HG03460 (cell line): ENCODE measurements at regions not wholly inside any gene's neighbourhood (a gene's known extent, or its start where the extent isn't known, plus 50 kb on each side); places are given as distances from the start of the nearest gene placed in this dataset.
"Not testable (repeated sequence)": the region's sequence is repeated elsewhere in the genome, so short reads cannot be mapped to it uniquely, and the experiment has no call there.

Experiments used
- ATAC-seq: cut with Tn5 transposase; IDR thresholded peaks from one replicate; pipeline ENCODE4 v1.9.1; 2021; ENCODE audit not compliant: unreplicated experiment

DNA sequence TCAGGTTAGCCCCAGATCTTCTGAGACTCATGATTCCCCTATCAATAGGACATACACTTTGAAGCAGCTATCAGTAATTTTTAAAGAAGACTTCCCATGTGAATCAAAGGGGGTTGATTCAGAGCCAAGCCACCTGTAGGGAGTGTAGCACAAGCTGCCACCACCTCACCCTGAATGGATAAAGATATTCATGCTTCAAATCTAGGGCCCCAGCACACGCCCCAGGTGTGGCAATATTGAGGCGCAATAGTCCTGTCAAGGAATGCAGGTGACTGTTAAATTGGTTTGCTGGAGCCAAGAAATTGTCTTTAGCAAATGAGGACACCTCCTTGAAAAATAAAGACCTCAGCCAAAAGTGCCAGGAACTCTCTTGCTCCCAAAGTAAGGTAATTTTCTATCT is 404.4 kb downstream of the MAFB start:
- no peak for ATAC-seq

DNA sequence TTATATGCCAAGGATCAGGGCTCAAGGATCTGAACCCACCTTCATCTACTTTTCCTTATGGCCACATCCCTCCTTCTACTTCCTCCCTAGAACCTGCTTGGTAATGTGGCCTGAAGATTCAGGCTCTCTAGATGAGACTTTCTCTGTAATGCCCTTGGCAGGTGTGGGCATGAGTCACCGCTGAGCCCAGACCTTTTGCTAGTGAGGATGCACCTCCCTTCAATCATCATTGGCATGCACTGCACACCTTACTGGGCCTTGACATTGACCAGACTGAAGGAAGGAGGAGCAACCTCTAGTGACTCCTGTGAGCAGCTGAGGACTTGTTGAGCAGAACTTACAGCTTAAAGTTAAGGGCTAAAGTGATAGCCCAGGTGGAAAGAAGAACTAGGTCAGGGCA is 405.3 kb downstream of the MAFB start:
- ATAC-seq, result no peak

DNA sequence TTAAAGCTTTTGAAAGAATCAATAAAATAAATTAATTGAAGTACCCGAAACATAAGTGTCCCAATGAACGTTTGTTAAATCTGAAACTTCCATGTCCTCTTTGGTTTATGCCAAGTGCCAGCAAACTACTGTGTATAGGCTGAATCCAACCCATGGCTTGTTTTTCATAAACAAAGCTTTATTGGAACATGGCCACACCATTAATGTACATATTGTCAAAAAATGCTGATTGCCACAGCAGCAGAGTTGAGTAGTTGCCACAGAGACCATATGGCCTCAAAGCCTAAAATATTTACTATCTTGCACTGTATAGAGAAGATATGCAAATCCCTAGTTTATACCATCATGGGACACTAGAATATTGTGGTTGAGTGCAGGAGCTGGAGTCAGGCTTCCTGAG is 406.1 kb downstream of the MAFB start:
- no peak for ATAC-seq

DNA sequence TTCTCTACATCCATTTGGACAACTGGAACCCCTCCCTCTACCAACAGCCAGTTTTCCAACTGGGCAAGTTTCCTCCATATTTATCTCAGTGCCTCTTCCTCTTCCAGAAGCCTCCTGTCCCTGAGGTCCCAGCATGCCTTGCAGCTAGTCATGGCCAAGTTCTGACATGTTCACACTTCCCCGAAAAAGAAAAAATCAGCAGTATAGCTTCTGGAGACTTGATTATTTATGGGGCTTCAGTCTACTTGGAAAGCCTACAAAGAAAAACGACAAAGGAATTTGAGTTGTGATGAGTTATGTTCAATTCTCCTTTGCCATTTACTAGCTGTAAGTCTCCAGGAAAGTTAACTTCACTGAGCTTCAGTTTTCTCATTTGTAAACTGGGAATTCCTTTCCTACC is 406.5 kb downstream of the MAFB start:
- no peak for ATAC-seq

DNA sequence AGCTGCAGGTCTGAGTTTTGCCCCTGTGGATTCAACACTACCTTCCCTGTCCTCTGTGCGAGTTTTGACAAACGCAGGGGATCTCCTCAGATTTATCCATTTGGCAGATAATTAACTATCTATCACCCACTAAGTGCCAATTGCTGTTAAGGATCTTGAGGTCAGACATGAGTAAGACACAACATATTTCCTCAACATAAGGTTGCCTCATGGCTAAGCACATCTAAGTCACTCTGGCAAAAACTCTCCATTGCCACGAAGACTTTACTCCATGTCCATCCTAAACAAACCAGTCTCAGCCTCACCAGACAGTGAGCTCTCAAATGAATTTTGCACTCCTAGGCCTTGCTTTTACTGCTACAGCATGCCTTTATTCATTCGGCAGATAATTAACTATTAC is 408.4 kb downstream of the MAFB start:
- ATAC-seq, result no peak

DNA sequence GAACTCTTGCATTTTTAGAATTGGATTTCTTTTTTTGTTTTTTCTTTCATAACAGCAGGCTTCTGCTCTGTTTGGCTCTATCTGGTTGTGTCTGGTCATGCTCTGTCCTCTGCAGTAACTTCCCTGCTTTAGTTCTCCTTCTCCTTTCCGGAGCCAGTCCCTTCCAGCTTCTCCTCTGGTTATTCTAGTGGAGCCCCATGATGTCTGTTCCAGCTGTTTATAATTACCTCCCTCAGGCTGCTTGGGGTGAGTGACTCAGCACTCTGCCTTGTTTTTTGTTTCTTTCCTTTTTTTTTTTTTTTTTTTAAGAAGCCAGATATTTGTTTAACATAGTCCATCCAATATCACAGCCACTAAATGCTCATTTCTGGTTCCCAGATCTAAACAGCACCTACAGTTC is 409.6 kb downstream of the MAFB start:
- no peak for ATAC-seq

DNA sequence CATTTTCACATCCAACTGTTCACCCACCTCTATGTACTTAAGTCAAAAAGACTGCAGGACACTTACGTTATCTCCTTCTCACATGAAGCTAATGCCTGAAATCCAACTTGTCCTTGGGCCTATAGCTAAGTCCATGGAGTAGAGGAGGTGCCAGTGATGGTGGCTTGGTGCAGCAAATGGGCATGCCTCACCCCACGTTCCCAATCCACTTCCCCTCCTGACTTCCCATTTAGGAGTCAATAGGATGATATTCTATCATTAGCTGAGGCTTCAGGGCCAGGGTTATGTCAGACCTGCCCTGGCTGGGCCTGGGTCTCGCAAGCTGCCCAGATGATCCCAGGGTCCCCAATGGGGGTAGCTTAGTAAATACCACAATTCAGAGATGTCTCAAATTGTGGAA is 410.4 kb downstream of the MAFB start:
- ATAC-seq, result no peak

DNA sequence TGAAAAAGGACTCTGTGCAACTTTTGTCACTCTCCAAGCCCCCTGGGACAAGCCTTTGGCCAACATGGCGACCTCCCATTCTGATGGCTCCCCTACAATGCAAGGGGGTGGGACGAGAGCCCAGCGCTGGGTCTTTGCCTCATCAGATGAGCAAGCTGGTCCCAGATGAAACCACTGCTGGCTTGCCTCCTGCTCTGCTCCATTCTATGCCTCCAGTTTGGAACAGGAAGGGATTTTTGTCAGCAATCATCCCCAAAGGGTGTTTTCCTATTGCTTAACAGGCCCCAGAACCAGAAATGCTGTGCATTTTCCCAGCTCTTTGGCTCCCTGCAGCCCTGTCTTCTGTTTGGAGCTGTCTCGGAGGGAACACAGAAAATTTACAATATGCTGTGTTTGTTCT is 412.7 kb downstream of the MAFB start:
- ATAC-seq, result no peak

DNA sequence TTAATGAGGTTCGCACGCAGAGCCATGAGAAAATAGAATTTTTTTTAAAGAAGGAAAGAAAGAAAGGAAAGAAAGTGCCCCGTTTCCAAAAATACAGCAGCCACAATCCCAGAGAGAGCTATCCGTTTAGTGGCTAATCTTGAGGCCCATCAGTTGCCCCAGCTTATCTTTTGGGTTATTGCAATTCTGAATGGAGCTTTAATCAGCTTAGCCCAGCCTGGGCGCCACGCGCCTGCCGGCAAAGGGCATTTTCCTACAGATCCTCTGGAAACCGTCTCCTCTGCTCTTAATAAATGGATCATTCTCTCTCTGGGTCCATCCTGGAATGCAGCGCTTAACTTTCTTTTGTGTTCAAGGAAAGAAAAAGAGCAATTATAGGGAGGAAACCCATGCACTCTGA is 413.3 kb downstream of the MAFB start:
- no peak for ATAC-seq

DNA sequence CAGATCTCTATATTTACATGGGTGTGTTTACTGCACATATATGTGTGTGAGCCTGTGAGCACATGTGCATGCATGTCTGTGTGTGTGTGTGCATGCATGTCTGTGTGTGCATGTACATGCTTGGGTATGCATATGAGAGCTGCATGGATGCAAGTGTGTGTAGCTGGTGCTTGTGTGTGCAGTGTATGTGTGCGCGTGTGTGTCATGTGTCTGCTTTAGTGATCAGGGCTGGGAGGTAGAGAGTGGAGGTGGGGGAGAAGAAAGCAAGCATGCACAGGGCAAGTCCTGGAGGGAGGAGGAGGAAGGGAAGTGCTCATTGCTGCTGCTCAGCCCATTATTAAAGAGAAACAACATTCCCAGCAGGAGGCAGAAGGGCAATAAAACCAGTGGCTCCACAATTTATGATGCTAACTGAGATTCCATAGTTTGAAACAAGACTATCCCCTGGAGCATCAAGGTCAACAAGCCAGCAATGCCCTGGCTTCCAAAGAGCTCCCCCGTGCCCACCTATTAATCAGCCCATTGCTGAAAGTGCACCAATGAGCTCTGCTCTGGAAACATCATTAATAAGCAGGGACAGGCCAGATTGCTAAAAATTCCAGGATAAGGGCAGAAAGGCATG is 414.0 kb downstream of the MAFB start:
- ATAC-seq, result no peak

DNA sequence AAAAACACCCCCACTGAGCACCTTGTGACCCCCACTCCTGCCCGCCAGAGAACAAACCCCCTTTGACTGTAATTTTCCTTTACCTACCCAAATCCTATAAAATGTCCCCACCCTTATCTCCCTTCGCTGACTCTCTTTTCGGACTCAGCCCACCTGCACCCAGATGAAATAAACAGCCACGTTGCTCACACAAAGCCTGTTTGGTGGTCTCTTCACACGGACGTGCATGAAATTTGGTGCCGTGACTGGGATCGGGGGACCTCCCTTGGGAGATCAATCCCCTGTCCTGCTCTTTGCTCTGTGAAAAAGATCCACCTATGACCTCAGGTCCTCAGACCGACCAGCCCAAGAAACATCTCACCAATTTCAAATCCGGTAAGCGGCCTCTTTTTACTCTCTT is 419.8 kb downstream of the MAFB start:
- ATAC-seq, result not testable (repeated sequence)

DNA sequence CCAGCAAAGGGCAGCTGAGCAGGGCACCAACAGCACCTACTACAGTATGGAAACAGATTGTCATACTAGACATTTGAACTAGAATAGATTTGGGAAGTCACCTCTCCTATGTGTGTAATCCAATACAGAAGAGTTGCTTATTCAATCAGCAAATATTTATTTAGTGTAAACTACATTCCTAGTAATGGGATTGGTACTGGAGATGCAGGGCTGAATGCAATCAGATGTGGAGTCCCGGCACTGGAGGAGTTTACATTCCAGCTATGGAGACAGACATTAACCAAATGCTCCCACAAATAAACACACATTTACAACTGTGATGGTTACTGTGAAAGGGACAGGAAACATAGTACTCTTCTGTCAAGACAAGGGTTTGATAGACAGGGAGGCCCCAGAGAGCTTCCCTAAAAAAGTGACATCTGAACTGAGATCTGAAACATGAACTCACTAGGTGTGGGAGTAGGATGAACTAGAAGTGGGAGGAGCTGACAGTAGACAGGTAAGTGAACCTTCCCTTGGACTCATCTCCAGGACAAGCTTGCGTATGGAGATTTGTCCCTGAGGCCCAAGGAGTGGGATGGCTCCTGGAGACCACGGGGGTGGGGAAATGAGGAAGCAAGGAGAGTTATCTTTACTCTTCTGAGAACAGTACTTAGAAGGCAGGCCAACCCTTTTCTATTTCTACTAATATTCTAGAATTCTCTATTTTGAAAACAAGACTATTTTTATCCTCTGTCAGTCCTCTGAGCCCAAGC is 420.5 kb downstream of the MAFB start:
- no peak for ATAC-seq

DNA sequence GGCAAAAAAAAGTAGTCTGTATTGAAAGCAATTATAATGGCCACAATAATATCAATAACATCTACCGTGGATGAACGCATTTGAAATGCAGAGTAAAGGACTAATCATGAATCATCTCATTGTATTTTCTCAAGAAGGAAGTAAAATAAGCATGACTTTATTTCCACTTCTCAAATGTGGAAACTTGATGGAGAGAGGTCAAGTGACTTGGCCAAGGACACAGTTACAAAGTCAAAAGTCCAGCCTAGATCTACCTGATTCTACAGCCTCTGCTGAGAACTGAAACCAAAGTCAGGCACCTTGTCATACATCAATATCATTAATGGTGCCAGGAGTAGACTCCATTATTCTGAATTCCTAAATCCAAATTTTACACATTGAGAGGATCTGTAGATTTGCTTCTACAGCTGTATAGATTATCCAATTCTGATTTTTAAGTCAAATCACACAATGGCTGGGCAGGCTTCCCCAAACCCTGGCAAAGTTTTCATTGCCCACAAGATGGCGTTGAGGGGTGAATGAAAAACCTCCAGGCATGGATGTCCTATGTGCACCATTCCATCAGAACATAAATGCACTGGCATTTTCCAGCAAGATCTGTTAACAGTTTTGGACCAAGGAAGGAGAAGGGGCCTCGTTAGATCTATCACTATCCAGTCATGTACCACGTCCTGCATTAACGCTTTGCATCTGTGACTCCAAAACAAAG is 423.1 kb downstream of the MAFB start:
- ATAC-seq, result no peak

DNA sequence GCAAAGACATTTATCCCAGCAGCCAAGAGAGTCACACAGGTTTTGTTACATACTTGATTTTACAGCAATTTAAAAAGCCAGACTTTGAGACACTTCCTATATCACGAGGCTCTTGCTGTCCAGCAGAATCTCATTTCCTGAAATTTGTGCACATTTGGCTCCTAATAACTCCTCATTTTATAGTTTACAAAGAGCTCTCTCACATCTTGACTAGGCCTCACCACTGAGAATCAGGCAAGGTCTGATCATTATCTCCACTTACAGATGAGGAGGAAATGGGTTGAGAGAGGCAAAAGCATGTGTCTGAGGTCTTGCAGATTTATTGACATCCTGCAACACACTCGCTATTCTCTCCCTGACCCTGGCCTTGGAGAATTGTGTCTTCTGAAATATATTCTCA is 426.8 kb downstream of the MAFB start:
- no peak for ATAC-seq

DNA sequence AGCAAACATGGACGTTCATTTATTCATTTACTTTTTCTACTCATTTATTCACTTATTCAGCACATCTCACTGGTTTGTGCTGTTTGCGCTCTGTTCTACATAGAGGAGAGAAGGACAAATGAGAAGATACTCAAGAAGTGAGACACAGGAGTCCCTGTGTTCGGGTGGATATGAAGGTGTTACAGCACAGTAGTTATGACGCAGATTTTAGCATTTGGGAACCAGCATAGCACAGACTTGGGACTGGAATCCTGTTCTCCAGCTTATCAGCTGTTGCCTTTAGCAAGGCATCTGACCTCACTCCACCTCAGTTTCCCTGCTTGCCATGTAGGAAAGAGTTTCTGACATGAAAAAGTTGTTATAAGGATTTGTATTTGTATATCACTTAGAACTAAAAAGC is 430.1 kb downstream of the MAFB start:
- no peak for ATAC-seq

DNA sequence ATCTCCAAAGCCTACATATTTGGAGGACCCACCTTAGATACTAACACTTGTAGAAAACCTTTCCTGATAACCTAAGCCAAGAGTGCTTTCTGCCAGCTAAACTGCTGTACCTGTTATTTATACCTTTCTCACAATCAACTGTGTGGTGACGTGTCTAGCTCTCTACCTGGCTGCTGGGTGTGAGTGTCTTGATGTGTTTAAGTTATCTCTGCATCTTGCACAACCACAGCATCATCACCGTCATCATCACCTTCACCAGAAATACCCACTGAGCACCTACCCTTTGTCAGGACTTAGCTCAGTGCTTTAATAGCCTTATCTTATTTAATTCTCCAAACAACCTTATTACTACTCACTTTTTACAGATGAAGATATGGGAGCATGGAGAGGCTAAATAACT is 431.3 kb downstream of the MAFB start:
- no peak for ATAC-seq

DNA sequence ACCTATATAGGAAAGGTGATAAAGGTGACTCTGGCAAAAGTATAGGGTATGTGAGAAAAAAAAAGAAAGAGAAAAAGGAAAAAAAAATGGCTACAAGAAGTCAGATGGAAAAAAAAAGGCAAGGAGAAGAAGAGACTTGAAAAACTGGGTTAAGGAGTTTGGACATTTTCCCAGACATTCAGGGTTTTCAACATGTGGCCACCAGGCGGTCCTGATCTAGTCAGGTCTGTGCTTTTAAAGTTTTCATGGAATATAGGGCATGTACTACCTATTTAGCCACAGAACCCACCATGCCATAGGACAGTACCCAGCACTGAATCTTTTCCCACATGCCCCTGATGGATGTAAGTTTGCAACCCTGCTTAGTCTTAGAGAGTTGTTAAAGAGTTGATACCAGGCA is 433.7 kb downstream of the MAFB start:
- no peak for ATAC-seq

DNA sequence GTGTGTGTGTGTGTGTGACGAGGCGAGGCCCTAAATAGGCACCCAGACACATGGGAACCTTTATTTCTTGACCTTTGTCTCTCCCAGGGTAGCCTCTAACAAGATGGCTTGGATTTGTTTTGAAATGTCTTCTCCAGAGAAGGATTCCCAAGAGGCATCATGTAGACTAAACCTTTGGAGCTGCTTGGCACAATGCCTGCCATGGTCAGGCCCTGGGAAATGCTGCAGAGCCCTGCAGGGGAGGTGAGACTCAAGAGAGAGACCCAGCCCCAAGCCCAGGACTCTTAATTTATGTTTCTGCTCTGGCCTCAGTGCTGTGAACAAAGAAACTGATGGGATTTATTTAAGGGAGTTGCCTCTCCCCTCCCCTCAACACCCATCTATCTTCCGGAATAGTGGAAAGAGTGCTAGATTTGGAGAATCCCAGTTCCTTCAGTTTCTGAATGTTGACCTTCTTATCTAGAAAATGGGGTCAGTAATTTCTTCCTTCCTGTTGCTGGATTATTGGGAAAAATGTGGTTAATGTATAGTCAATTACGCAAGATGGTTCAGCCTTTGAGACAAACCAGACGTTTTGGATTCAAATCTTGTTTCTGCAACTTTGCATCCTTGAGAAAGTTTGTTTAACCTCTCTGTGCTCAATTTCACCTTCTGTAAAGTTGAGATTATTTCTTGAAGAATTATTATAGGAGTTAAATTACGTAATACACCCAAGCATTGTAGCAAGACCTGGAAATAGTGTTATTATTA is 434.8 kb downstream of the MAFB start:
- no peak for ATAC-seq

DNA sequence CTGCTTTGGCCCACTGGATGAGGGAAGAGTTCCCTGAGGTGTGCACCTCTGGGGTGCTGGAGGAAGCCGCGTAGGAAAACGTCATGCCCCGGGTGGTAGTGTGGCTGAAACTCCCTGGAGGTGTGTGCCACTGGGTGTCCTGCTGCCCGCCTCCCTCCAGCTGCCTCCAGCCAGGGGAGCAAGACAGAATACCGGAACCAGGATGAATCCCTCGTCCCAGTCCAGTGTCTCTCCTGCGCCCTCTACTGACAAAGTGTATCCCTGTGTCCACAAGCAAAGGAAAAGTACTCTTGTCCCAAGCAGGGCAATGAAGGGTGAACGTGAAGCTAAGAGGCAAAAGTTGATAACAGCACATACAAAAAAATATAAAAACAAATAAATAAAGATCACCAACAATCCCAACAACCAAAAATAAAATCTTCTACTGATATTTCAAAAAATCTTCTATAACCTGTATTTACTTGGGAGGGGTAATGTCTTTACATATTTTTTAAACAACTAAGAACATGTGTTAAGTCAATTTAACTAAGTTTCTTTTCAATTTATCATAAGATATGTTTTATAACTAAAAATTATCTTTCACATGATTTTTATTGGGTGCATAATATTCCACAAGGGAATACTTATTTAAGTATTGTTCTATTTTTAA is 437.6 kb downstream of the MAFB start:
- no peak for ATAC-seq

DNA sequence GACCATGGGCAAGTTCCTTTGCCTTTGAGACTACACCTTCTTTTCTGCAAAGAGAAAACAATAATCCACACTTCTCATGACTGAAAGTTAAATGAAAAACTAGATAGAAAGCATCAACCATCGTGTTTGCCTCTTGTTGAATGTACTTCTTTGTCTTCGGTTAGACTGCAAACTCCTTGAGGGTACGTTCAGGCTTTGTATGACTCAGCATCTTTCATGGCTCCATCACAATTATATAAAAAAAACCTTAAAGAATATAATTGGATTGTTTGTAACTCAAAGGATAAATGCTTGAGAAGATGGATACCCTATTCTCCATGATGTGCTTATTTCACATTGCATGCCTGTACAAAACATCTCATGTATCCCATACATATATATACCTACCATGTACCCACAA is 439.2 kb downstream of the MAFB start:
- no peak for ATAC-seq

DNA sequence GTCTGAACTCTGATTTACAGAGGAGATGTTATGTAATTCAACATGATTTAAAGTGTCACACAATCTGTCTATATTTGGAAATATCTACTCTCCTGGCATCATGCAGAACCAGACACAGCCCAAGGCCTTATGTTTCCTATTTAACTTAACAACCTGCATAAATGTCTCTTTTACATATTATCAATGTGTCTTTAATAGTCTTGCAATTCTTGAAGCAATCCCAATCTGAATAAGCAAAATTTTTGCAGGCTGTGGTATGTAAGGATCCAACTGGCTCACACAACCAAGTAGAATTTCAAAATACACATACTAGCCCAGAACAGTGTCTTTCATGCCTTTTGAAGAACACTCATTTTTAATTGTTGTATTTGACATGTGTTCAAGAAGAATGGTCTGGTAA is 443.2 kb downstream of the MAFB start:
- ATAC-seq, result no peak
